Activated T-cell treated with anti-CD3 and anti-CD28 coated beads, Interleukin-2, amount 50 U/mL, for 24 hours (primary cell): ENCODE measurements at regions not wholly inside any gene's neighbourhood (a gene's known extent, or its start where the extent isn't known, plus 50 kb on each side); places are given as distances from the start of the nearest gene placed in this dataset.
"Not testable (repeated sequence)": the region's sequence is repeated elsewhere in the genome, so short reads cannot be mapped to it uniquely, and the experiment has no call there.

Experiments used
- DNase-seq: peaks from one replicate; pipeline ENCODE4 v3.0.0-alpha.2; 2020
- H3K27ac Mint-ChIP-seq: 2 replicates; pipeline ENCODE4 v1.8.0; 2020; ENCODE audit warnings: mild to moderate bottlenecking, mixed read lengths
- H3K27me3 Mint-ChIP-seq: 2 replicates; pipeline ENCODE4 v1.8.0; 2020; ENCODE audit warnings: mixed read lengths
- H3K36me3 Mint-ChIP-seq: 2 replicates; pipeline ENCODE4 v1.8.0; 2020; ENCODE audit warnings: low read depth, mixed read lengths
- H3K4me1 Mint-ChIP-seq: 2 replicates; pipeline ENCODE4 v1.8.0; 2020; ENCODE audit warnings: low read depth, mixed read lengths
- H3K4me3 Mint-ChIP-seq: 2 replicates; pipeline ENCODE4 v1.8.0; 2020; ENCODE audit warnings: mild to moderate bottlenecking, moderate library complexity, mixed read lengths
- H3K9me3 Mint-ChIP-seq: 2 replicates; pipeline ENCODE4 v1.8.0; 2020; ENCODE audit warnings: mixed read lengths

- H3K27ac Mint-ChIP-seq, H3K27me3 Mint-ChIP-seq, H3K36me3 Mint-ChIP-seq, DNase-seq, H3K4me3 Mint-ChIP-seq, H3K9me3 Mint-ChIP-seq, H3K4me1 Mint-ChIP-seq: not testable (repeated sequence)
These were observed 65.3 kb upstream of the PRR5 start for GRCh38 chr22:44636502-44637206.

- not testable (repeated sequence) for H3K9me3 Mint-ChIP-seq, DNase-seq, H3K4me3 Mint-ChIP-seq, H3K27me3 Mint-ChIP-seq, H3K36me3 Mint-ChIP-seq, H3K27ac Mint-ChIP-seq, H3K4me1 Mint-ChIP-seq
These were observed 66.4 kb upstream of the PRR5 start for GRCh38 chr22:44635567-44635966.

- H3K27ac Mint-ChIP-seq = no peak overlapping the region
- H3K4me1 Mint-ChIP-seq = peaks cover 2% of the 10 kb centered on the region
- H3K4me3 Mint-ChIP-seq = no peak overlapping the region
- DNase-seq = no peak
- no peaks in the 10 kb centered on the region for H3K36me3 Mint-ChIP-seq
- peaks cover 5% of the 10 kb centered on the region for H3K9me3 Mint-ChIP-seq
- no peaks in the 10 kb centered on the region for H3K27me3 Mint-ChIP-seq
These were observed 67.3 kb upstream of the PRR5 start for GRCh38 chr22:44634426-44635321.

- Mint-ChIP-seq H3K4me3 (no peak overlapping the region), H3K27me3 (no peaks in the 10 kb centered on the region), H3K9me3 (peaks cover 5% of the 10 kb centered on the region), H3K36me3 (no peaks in the 10 kb centered on the region), H3K27ac (no peak overlapping the region), H3K4me1 (peaks cover 2% of the 10 kb centered on the region)
- no peak for DNase-seq
These were observed 68.4 kb upstream of the PRR5 start for GRCh38 chr22:44633647-44634046.

- Mint-ChIP-seq H3K9me3 (peaks cover 5% of the 10 kb centered on the region), H3K27ac (no peak overlapping the region), H3K36me3 (no peaks in the 10 kb centered on the region), H3K4me1 (peaks cover 2% of the 10 kb centered on the region), H3K4me3 (no peak overlapping the region), H3K27me3 (no peaks in the 10 kb centered on the region)
- no peak for DNase-seq
These were observed 69.2 kb upstream of the PRR5 start for GRCh38 chr22:44632541-44633396.

- peaks cover 8% of the 10 kb centered on the region for H3K4me1 Mint-ChIP-seq
These were observed 71.2 kb upstream of the PRR5 start for GRCh38 chr22:44630826-44631225.

GRCh38 chr22:44628835-44629234 lies 73.2 kb upstream of the PRR5 start:
- H3K27me3 Mint-ChIP-seq = no peaks in the 10 kb centered on the region
- H3K4me1 Mint-ChIP-seq = peaks cover 5% of the 10 kb centered on the region
- no peaks in the 10 kb centered on the region for H3K36me3 Mint-ChIP-seq
- DNase-seq = no peak
- H3K27ac Mint-ChIP-seq = no peak overlapping the region
- H3K4me3 Mint-ChIP-seq = no peak overlapping the region
- peaks cover 5% of the 10 kb centered on the region for H3K9me3 Mint-ChIP-seq

More at GRCh38 chr22:44630826-44631225, 71.2 kb upstream of the PRR5 start:
- Mint-ChIP-seq H3K27ac (no peak overlapping the region), H3K9me3 (peaks cover 5% of the 10 kb centered on the region), H3K36me3 (no peaks in the 10 kb centered on the region), H3K27me3 (no peaks in the 10 kb centered on the region), H3K4me3 (no peak overlapping the region)
- no peak for DNase-seq

- Mint-ChIP-seq H3K4me1 (peaks cover 5% of the 10 kb centered on the region), H3K4me3 (no peak overlapping the region), H3K36me3 (no peaks in the 10 kb centered on the region), H3K27me3 (no peaks in the 10 kb centered on the region), H3K9me3 (peaks cover 5% of the 10 kb centered on the region), H3K27ac (no peak overlapping the region)
- no peak for DNase-seq
These were observed 73.7 kb upstream of the PRR5 start for GRCh38 chr22:44628273-44628672.

- Mint-ChIP-seq H3K27me3 (no peaks in the 10 kb centered on the region), H3K27ac (no peak overlapping the region), H3K4me1 (peaks cover 5% of the 10 kb centered on the region), H3K4me3 (no peak overlapping the region), H3K9me3 (peaks cover 5% of the 10 kb centered on the region), H3K36me3 (no peaks in the 10 kb centered on the region)
- no peak for DNase-seq
These were observed 74.4 kb upstream of the PRR5 start for GRCh38 chr22:44627521-44628139.

- DNase-seq = peak; percentile 87
- Mint-ChIP-seq H3K27me3 (no peaks in the 10 kb centered on the region), H3K36me3 (no peaks in the 10 kb centered on the region), H3K4me1 (peaks cover 5% of the 10 kb centered on the region), H3K9me3 (peaks cover under 1% of the 10 kb centered on the region), H3K27ac (no peak overlapping the region), H3K4me3 (no peak overlapping the region)
These were observed 75.9 kb upstream of the PRR5 start for GRCh38 chr22:44625981-44626687.

GRCh38 chr22:44625421-44625760 lies 76.6 kb upstream of the PRR5 start:
- no peaks in the 10 kb centered on the region for H3K27me3 Mint-ChIP-seq
- no peaks in the 10 kb centered on the region for H3K36me3 Mint-ChIP-seq
- no peak overlapping the region for H3K4me3 Mint-ChIP-seq
- H3K4me1 Mint-ChIP-seq = peaks cover 5% of the 10 kb centered on the region
- no peak overlapping the region for H3K27ac Mint-ChIP-seq
- H3K9me3 Mint-ChIP-seq = no peaks in the 10 kb centered on the region
- DNase-seq = no peak

- Mint-ChIP-seq H3K27ac (no peak overlapping the region), H3K9me3 (no peaks in the 10 kb centered on the region), H3K27me3 (no peaks in the 10 kb centered on the region), H3K36me3 (no peaks in the 10 kb centered on the region), H3K4me3 (no peak overlapping the region), H3K4me1 (peaks cover 5% of the 10 kb centered on the region)
- no peak for DNase-seq
These were observed 77.1 kb upstream of the PRR5 start for GRCh38 chr22:44624689-44625420.

- no peak overlapping the region for H3K27ac Mint-ChIP-seq
- no peaks in the 10 kb centered on the region for H3K36me3 Mint-ChIP-seq
- no peak overlapping the region for H3K4me3 Mint-ChIP-seq
These were observed 78.1 kb upstream of the PRR5 start for GRCh38 chr22:44623771-44624510.

More at GRCh38 chr22:44623771-44624510, 78.1 kb upstream of the PRR5 start:
- Mint-ChIP-seq H3K27me3 (no peaks in the 10 kb centered on the region), H3K4me1 (peaks cover 5% of the 10 kb centered on the region), H3K9me3 (no peaks in the 10 kb centered on the region)
- no peak for DNase-seq
